HG02798 (cell line): ENCODE measurements at regions not wholly inside any gene's neighbourhood (a gene's known extent, or its start where the extent isn't known, plus 50 kb on each side); places are given as distances from the start of the nearest gene placed in this dataset.

ENCODE experiments used
- ATAC-seq: cut with Tn5 transposase; IDR thresholded peaks from one replicate; pipeline ENCODE4 v1.9.1; 2021; ENCODE audit warnings: mild to moderate bottlenecking; ENCODE audit not compliant: unreplicated experiment, poor library complexity

DNA sequence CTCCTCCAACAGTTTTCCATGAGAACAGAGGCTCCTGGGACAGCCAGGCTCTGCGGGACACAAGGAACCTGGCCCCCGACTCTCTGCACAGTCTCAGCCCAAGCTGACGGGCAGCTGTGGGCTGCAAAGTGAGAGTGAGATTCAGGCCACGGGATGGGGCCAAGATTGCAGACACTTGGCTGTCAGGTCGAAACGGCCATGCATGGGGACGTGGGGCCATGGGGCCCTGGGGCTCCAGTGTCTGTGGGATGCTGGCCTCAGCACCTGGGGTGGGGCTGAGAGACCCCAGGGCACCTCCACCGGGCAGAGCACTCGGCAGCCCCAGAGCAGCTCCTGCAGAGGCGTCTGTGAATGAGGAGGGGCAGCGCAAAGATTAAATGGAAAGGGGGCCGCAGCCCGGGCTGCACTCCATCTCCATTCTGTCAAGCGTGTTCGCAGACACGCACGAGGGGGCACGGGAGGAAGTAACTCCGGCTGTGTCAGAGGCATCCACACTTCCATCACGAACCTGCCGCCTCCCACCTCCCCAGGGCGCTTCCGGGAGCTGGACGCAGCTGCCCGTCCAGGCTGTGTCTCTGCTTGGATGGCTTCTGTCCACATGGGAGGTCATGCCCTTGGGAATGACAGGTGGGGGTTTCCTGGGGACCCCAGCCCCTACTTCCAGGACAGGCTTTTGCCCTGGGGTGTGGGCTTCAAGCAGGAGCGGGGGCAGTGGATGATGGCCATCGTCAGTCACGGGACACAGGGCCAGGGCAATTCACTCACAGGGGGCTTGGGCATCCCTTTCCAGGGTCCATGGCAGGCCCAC lies 82.8 kb upstream of the NKX1-1 start:
- ATAC-seq, result no peak

DNA sequence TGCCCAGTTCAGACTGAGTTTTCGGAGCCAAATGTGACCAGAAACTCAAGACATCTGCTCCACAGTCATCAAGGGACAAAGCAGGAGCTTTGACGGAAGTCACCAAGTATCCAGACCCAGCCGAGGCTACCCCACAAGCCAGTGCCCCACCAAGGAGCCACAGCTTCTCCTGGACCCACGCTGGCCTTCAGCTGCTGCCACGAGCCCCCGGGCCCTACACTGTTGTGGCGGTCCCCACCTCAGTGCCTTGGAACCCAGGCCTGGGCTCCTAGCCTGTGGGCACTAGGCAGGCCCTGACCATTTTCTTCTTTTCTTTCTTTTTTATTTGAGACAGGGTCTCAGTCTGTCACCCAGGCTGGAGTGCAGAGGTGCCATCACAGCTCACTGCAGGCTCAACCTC lies 82.1 kb upstream of the NKX1-1 start:
- no peak for ATAC-seq

DNA sequence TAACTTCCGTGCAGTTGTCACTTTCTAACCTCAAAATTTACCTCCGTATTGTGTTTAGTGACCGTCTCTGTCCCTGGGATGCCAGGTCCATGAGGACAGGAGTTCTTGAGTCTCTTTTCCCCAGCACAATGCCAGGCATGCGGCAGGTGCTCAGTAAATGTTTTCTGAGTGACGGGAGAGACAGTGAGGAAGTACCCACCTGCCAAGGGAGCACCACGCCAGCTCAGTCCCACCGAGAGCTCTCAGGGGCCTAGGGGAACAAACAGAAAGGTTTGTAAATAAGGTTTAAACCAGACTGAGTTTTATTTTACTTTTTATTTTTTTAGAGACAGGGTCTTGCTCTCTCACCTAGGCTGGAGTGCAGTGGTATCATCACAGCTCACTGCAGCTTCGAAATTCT lies 81.5 kb upstream of the NKX1-1 start:
- no peak for ATAC-seq

DNA sequence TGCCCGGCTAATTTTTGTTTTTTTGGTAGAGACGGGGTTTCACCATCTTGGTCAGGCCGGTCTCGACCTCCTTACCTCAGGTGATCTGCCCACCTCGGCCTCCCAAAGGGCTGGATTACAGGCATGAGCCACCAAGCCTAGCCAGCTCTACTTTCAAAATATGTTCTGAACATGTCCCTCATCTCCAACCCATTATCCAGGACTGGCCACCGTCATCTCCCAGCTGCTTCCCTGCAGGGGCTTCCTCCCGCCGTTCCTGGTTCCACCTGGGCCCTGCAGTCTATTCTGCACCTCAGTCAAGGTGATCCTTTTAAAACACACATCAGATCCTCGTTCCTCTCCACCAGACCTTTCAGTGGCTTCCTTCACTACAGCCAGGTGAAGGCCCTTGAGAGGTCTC lies 80.9 kb upstream of the NKX1-1 start:
- ATAC-seq, result no peak

DNA sequence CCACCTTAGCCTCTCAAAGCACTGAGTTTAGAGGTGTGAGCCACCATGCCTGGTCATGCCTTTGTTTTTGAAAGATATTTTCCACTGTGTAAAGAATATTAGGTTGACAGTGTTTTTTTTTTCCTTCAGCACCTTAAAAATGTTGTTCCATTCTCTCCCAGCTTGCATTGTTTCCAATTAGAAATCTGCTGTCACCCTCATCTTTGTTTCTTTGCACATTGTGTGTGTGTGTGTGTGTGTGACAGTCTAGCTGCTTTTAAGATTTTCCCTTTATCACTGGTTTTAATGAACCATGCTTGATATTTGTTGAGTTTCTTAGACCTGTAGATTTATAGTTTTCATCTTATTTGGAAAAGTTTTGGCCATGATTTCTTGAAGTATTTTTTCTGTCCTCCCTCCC lies 79.0 kb upstream of the NKX1-1 start:
- no peak for ATAC-seq

DNA sequence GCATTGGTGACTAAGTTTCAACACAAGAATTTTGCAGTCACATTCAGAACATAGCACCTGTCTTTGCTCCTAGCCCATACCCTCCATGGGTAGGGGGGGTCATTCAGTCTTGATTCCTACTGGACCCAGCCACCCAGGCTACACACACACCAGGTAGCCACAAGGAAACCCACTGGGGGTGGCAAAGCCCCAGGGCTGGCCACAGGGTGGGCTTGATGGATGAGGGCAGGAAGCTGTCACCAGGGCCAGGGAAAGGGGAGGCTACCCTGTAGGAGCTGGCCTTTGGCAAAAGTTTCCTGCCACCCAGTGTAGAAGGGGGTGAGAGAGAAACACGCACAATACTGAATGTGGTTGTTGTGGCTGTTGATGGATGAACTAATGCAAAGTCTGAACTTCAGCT lies 74.5 kb upstream of the NKX1-1 start:
- ATAC-seq, result no peak

DNA sequence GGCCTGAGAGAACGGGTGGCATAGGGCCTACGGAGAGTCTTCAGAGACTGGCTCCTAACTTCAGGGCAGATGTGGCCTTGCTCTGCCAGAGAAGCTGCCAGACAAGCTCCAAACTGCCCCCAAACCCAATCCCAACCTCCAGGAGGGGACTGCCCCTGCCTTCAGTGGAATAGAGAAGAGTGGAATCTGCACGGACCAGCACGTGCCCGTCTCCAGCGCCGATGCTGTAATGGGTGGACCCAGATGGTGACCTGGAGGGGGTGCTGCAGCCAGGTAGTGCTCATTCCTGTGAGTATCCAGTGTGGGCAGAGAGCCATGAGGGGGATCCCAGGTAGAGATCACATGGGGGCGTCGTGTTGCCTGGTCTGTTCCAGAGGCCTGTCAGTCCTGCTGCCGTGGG lies 73.2 kb upstream of the NKX1-1 start:
- no peak for ATAC-seq

DNA sequence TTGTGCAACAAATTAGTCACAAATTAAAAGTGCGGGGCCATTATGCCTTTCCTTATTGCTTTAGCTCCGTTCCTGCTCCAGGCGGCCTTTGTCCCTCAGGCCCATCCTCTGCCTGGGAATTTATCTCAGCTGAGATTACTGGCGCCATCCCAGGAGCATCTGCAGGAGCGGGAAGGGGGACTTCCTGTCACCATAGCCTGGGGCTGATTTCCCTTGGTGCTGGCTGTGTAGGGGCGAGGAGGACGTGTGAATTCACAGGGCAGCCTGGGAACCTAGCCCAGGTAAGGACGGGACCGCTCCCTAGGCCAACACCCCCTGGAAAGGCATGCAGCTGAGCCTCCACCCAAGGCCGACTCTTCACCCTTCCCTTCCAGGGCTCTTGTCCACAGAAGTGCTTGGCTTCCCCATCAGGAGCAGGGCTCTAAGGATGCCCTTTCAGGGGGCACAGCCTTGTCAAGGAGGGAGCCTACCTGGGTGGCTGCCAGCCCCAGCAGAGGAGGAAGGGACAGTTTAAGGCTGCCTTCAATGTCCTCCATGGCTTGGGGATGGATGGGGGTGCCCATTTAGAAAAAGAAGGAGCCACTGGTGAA lies 72.6 kb upstream of the NKX1-1 start:
- ATAC-seq, result no peak

DNA sequence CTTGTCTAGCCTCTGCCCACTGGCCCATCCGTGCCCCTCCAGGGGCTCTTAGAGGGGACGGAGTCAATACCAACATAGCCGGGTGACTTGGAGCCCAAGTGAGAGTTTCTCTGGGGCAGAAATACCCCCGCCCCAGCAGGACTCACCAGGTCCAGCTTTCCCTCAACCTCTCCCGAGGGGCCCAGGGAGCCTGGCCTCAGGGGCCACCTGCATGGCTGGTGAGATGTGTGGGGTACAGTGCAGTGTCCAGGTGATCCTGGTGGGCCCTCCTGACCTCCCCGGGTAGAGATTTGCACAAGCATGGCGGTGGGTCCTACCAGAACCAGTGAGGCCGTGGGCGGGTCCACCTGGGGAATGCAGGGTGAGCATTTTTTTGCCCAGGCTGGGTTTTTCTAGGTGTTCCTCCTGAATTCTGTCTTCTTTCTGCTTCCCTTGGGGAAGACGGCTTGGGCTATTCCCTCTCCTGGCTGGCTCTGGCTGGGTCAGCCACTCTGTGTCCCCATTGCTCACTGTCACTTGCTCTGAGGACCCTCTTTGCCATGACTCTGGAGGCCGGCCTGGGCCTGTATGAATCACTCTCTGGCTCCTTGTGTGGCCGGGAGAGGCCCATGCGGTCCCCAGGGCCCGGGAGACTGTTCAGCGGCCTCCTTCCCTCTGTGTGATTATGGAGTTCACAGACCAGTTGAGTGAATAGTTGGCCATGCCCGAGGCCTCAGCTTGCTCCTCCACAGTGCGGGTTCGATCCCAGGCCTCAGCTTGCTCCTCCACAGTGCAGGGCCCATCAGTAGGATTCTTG lies 71.0 kb upstream of the NKX1-1 start:
- no peak for ATAC-seq

DNA sequence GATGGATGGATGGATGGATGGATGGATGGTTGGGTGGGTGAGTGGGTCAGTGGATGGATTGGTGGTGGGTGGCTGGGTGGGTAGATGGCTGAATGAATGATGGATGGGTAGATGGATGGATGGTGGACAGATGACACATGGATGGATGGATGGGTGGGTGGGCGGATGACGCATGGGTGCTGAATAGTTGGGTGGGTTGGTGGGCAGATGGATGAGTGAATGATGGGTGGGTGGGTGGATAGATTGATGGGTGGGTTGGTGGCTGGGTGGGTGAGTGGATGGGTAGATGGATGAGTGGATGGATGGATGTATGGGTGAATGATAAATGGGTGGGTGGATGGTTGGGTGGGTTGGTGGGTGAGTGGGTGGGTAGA lies 69.9 kb upstream of the NKX1-1 start:
- ATAC-seq, result no peak

DNA sequence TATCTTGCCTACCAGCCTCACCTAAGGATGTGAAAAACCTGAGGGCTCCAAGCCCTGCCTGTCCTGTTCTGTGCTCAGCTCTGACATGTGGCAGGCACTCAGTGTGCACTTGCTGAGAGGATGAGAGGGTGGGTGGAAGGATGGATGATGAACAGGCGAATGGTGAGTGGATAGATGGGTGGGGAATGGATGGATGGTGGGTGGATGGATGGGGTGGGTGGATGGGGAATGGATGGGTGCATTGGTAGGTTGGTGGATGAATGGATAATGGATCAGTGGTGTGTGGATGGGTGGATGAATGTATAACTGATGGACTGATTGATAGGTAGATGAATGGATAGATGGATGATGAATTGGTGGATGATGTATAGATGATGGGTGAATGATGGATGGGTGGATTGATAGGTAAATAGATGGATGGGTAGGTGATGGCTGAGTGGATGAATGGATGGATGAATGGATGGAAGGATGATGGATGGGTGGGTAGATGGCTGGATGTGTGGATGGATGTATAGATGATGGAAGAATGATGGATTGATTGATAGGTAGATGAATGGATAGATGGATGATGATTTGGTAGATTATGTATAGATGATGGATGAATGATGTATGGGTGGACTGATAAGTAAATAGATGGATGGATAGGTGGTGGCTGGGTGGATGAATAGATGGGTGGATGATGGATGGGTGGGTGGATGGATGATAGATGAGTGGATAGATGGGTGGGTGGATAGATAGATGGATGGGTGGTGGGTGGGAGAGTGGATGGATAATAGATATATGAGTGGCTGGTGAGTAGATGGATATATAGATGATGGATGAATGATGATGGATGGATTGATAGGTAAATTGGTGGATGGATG lies 69.3 kb upstream of the NKX1-1 start:
- ATAC-seq, result no peak

DNA sequence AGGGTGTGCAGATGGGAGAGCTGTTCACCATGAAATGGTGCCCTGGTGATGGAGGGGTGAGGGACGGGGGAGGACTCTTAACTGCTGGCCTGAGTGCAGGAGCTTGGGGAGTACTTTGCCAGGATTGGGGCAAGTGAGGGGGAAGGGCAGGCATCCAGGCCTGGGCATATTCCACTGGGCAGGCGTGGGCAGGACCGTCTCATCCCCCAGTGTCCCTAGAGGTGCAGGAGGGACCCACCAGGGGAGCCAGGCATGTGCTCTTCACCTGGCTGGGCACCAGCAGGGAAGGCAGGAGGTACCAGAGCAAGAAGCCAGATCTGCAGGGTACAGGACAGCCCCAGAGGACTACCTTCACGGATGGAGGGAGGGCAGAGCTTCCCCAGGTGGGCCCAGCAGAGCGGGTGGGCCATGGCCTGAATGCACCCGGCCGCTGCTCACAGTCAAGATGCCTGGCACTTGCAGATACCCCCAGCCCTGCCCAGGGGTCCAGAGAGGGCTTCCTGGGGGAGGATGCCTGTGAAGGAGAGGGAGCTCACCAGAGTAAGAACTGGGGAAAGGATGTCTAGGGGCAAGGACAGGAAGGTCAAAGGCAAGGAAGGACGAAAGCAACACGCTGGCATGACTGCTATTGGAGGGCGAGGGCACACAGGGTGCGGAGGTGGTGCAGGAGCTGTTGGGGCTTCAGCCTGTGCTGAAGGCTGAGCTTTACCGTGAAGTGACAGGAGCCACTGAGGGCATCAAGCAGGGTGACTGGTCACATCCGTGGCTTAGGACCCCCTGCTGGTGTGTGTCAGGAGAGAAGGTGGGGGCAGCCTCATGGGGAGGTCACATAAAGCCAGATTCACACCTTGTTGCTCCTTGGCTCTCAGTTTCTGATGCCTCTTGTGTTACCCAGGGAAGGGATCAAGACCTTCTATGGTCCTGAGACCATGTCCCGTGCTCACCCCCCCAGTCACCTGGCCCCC lies 68.2 kb upstream of the NKX1-1 start:
- no peak for ATAC-seq

DNA sequence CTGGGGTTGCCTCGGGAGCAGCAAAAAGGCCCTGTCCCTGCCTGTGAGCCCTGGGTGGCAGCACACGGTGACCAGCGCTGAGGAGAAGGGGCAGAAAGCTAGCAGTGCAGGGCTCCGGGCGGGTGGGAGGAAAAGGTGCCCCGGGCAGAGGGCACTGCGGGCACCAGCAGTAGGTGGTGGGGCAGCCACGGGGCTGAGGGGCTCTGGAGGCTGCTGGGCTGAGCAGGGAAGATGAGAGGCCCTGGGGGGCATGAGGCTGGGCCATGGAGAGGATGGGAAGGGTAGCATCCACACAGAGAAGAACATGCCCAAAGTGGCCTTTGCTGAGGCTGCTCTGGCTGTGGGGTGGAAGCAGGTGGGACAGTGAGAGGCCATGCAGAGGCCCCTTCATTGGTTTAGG lies 67.5 kb upstream of the NKX1-1 start:
- ATAC-seq, result no peak

DNA sequence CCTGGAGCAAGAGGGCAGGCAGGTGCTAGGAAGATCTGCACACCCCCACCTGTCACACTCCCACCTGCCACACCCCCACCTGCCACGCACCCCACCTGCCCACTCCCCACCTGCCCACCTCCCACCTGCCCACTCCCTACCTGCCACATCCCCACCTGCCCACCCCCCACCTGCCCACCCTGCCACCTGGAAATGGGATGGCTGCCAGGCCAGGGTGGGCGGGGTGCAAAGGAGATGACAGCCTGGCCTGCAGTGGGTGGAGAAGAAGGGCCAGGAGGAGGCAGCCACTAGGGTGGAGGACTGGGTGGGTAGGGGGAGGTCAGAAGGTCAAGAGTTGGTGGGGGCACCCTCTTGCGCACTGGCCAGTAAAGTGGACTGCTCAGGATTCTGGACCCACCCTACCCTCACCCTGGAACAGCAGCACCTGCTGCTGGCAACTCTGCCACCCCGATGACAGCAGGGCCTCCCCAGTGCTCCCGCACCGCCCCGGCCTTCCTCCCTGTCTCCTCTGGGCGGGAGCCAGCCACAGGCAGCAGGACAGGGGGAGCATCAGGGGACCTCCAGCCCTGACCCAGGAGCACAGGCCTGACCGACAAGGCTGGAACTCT lies 66.8 kb upstream of the NKX1-1 start:
- no peak for ATAC-seq

DNA sequence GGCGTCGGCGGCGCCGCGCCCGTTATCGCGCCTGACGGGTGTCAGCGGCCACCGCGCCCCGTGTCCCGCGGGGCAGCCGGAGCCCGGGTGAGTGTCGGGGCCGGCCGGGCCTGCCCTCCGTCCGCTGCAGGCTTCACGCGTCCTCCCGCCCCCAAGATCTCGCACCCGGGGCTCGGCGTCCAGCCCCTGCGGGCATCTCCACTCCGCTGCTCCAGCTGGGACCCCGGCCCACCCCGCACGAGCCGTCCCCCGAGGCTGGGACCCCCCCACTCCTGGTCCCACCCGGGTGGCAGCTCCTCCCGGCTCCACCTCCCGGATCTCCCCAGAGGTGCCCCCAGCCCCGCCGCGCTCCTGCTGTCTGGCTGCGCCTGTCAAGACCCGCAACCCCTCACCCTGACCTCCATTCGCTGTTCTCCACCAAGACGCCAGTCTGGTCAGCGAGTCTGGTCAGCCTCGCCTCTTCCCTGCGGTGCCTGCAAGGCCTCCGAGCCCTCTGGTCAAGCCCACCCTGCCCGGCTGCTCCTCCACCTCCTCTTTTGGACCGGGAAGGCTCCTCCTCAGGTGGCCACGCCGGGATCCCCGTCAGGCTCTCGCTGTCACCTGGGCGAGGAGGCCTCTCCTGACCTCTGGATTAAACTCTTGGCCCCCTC lies 66.0 kb upstream of the NKX1-1 start:
- no peak for ATAC-seq

DNA sequence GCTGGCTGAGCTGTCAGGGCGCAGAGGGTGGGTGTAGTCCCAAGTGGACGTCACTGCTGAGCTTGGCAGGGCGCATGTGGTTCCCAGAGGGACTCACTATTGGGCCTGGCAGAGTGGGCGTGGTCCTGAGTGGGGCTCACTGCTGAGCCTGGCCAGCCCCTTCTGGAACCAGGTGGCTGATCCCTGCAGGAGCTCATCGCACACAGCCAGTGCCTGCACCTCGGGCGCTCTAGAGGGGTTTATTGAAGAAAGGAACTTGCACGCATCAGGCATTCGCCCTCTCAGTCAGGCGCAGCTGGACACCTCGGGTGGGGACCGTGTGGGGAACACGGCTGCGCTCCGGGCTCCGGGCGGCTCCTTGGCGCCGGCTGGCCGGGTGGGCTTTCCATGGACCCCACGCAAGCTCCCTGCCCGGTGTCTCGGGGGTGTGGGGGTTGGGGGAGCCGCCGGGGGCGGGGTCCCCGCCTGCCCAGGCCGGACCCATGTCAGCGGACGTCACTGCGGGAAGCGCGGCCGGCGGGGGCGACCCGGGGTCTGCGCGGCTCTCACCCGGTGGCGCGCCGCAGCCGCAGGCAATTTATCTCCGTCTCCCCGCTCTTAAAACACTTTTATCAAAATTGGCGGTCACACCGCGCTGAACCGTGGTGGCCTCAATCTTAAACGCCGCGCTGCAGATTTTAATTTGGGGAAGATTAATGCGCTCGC lies 65.4 kb upstream of the NKX1-1 start:
- no peak for ATAC-seq

DNA sequence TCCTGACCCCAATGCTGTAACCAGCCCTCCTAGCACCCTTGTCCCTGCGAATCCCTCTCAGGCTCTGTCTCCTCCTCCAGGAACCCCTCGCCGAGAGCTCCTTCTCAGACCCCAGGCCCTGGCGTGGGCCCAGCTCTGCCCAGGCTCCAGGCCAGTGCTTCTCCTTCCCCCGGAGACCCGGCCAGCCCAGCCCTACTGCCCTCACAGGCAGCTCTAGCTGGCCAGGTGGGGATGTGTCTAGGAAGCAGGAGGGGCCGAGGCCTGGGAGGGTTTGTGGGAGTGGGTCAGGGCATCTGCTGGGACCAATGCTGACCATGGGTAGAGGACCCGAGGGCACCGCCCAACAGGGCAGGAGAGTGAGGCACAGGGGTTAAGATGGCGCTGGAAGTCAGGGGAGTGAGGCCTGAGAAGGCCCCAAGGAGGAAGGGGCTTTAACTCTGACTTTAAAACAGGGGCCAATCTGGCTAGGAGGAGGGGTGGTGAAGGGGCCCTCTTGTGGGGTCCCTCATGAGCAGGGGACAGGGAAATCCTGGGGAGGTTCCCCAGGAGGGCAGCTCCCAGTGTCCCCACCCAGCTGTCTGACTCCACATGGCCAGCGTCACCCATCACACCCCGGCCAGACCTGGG lies 64.7 kb upstream of the NKX1-1 start:
- no peak for ATAC-seq

DNA sequence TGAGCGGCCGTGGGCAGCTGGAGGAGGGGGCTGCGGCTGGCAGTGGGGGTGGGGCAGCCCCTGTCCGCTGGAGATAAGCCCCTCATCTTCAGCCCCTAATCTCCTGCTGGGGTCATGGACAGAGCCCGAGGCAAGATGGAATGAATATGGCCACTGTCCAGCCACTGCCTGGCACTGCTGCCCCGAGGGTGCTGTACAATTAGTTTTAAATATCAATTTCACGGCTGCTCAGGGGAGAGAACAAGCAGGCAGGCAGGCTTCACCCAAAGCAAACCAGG lies 64.1 kb upstream of the NKX1-1 start:
- no peak for ATAC-seq
